GM18498 (cell line): ENCODE measurements at regions not wholly inside any gene's neighbourhood (a gene's known extent, or its start where the extent isn't known, plus 50 kb on each side); places are given as distances from the start of the nearest gene placed in this dataset.
"Not testable (repeated sequence)": the region's sequence is repeated elsewhere in the genome, so short reads cannot be mapped to it uniquely, and the experiment has no call there.

Experiments
- ATAC-seq: cut with Tn5 transposase; IDR thresholded peaks from one replicate; pipeline ENCODE4 v1.9.1; 2021; ENCODE audit warnings: mild to moderate bottlenecking, moderate library complexity; ENCODE audit not compliant: unreplicated experiment

DNA sequence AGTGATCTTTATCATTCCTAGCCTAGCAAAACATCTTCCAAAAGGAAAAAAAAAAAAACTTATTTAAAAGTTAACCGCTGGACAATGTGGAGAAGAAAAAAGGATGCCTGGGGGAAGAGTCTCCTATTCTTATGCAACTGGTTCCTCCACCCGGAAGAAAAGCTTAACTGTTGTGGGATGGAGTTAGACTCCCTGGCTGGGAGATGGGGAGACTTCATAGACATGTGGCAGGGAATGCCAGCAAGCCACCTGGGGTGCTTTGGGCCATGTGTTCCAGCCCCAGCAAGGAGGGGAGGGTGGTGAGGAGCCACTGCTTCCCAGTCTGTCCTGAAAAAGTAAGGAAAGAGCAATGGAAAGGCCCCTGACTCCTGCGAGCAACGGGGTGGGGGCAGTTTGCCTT, 119.4 kb upstream of the SPIN4 start:
- ATAC-seq: no peak

DNA sequence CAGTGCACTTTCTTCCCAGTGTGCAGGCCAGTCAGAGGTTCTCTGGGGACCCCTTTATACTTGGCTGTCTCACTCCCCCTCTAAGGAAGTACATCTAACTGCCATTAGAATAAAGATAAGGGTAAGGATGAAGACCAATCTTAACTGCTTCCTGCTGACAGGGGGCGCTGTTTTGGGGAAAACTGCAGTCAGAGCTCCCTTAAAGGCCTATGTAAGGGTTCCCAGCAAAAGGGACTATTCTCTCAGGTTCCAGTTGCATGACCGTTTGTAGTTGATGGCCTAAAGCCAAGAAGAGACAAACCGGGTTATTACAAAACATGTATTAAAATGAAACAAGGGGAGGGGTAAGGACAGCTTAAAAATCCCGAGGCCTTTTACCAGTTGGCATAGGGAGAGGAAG, 115.6 kb upstream of the SPIN4 start:
- no peak for ATAC-seq

DNA sequence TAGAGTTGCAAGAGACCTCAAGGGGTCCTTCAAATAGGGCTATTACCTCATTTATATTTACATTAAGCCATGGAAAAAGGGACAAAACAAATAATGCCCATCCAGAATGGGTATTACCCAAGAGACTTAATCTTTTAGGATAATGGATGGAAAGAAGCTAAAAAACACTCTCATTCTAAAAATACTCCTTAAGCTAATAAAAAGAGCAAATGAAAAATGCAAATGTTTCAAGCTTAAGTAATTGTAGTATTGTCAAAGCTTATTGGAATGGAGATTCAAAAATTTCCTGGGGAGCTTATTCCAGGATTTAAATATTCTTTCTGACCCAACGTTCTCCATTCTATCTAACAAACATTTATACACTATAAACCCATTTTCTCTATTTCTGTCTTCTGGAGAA, 107.8 kb upstream of the SPIN4 start:
- ATAC-seq: no peak

DNA sequence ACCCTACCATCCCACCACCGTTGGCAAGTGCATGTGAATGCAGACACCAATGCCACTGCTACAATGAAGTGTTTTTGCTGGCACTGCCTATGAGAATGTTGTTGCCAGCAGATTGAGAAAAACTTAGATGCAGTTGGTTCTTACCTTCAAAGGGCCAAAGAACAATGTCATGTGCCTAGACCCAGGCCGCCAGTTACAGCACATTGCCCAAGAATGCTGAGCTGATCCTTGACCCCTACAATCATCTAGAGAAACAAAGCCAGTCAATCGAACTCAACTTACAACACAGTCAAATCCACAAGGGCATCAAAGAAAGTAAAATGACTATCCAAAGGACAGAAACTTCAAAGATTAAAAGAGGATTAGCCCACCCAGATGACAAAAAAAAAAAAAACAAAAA, 102.4 kb upstream of the SPIN4 start:
- no peak for ATAC-seq

DNA sequence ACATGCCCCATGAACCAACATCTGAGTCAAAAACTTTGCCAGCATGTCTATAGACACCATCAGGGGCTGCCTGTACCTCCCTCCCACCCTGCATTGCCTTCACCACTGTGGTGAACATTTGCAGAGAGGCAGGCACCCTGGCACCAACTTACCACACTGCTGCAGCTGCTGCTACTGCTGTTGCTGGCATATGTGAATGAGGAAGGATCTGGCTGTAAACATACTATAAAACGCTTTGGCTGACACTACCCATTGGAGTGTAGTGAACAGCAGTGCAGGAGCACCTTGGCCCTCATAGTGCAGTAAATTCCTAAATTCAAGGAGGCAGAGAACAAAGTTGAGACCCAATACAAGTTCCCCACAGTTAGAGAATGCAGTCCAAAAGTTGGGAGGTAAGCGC, 90.6 kb upstream of the SPIN4 start:
- ATAC-seq: no peak

DNA sequence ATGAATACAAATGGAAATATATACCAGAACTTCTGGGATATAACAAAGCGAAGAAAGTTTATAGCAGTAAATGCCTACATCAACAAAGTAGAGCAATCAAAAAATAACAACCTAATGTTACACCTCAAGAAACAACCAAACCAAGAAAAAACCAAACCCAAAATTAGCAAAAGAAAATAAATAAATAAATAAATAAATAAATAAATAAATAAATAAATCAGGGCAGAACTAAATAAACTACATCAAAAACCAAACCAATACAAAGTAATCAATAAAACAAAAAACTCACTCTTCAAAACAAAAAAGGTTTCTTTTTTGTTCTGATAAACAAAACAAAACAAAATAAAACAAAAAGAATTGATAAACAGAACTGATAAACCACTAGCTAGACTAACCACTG, 88.4 kb upstream of the SPIN4 start:
- no peak for ATAC-seq

DNA sequence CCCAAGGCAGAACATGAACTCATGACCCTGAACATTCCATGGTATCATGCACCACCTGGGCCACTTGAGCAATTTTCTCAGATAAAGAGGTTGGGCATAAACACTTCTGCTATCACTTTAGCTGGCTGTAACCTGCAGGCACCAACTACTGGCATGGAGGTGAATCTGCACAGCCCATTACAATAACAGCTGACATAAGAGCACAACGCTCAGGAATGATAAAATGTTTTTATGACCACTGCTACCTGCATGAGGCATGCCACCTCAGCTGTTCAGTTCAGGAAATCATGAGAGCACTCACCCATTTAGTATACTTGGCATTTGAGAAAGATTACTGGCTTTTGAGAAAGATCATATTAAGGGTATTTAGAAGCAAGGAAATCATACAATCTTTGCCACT, 85.7 kb upstream of the SPIN4 start:
- ATAC-seq: no peak

DNA sequence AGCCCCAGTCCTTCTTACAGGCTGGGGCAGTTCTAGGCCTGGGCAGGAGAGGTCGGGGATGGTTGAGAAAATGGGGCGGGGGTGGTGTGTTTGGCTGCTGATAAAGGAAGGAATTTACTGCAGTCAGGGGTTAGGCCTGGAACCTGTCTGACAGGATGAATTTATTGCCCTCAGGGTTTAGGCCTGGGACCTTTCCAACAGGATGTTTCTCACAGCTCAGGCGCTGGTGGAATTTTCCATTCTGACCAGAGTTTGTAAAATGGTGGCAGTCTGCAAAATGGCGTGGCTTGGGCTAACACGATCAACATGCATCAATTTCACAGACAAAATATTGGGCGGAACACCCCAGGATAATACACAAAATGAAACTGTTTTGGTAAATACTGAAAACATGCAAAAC, 83.5 kb upstream of the SPIN4 start:
- ATAC-seq: no peak

DNA sequence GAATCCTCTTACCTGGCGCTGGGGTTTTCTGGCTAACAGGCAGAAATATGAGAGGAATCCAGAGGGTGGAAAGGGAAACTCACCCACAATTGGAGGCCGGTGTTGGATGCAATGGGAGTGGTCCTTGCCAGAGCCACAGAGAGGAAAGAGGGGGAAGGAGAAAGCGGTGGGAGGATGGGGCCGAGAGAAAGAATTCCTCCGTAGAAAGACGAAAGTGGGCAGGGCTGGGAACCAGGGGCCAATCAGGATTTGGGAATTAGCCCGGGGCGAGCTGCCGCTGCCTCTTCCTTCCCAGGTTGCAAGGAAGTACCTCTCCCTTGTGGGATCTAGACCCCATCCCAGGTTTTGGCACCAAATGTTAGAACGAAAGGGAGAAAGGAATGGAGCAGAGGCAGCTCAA, 83.1 kb upstream of the SPIN4 start:
- ATAC-seq: no peak

DNA sequence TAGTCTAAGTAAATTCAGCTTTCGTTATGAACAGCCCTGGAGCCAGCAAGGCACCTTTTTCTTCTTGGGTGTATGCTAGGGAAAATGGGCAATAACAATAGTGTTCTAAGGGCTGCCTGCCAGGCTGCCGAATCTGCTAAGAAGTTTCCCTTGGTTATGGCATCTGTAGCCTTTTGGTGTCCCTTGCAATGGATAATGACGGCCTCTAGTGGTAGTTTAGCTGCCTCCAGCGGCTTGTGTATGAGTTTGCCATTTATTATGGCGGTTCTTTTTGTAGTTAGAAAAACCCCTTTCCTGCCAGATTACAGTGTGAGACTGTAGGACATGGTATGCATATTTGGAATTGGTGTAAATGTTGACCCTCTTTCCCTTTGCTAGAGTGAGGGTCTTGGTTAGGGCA, 78.9 kb upstream of the SPIN4 start:
- no peak for ATAC-seq

DNA sequence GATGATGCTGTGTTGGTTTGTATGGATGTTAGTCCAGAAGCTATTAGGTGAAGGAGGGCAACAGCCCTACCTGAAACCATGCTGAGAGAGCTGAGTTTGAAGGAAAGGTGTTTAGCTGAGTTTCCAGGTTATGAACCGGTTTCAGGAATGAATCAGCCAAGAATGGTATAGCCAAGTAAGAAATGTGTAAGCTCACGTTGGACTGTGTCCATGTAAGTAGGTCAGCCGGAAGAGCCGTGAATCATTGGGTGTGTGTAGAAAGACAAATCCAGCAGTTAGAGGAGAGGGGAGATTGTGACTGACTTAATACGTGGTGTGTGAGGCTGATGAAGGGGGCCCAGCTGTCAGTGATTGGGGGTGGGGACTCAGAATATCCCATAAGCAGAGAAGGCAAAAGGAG, 77.2 kb upstream of the SPIN4 start:
- no peak for ATAC-seq

DNA sequence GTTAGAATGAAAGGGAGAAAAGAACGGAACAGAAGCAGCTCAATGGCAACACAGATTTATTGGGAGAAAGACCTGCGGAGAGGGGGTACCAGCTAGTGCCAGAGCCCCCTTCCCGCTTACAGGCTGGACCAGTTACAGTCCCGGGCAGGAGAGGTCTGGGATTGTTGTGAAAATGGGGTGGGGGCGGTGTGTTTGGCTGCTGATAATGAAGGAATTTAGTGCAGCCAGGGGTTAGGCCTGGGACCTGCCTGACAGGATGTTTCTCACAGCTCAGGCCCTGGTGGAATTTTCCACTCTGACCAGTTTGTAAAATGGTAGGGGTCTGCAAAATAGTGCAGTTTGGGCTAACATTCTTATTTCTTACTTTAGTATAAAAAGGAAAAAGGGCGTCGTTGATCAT, 75.4 kb upstream of the SPIN4 start:
- no peak for ATAC-seq

DNA sequence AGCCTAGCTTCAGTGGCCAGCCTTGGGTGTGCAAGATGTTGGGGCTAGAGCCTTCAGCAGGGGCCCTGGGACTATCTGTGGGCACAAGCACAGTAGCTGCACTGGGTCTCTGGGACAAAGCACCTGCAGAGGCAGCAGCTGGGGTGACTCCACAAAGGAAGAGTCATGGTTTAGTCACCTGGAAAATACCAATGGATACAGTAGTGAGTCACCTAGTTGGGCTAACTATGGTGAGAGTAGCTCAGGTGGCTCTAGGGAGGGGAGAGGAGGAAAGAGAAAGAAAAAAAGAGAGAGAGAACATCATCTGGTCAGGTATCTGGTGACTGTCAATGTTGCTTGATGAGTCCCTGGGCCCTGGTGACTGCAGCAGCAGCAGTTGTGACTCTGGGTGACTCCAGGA, 72.9 kb upstream of the SPIN4 start:
- ATAC-seq: no peak

DNA sequence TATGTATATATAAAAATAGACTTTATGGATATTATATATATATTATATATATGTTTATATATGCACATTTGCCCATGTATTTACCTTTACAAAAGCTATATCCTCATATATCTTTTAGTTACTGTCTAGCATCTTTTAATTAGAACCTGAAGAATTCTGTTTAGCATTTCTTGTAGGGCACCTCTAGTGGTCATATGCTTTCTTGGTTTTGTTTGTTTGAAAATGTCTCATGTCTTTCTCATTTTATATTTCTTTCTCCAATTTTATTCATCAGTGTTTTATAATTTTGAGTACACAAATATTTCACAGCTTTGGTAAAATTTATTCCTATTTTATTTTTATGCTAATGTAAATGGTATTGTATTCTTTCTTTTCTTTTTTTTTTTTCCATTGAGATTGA, 70.3 kb upstream of the SPIN4 start:
- ATAC-seq: no peak

DNA sequence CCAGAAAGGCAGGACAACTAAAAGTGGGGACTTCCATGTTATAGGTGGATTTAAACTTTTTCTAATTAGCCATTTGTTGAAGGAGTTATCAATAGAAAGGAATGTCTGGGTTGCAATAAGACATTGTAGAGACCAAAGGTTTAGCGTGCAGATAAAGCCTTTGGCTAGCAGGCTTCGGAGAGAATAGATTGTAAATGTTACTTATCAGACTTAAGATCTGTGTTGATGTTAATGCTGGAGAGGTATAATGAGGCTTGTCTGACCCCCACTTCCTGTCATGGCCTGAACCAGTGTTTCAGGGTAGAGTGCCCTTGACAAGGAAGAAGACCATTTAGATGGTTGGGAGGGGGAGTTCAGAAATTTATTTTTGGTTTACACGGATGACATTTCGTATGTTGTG, 67.1 kb upstream of the SPIN4 start:
- no peak for ATAC-seq

DNA sequence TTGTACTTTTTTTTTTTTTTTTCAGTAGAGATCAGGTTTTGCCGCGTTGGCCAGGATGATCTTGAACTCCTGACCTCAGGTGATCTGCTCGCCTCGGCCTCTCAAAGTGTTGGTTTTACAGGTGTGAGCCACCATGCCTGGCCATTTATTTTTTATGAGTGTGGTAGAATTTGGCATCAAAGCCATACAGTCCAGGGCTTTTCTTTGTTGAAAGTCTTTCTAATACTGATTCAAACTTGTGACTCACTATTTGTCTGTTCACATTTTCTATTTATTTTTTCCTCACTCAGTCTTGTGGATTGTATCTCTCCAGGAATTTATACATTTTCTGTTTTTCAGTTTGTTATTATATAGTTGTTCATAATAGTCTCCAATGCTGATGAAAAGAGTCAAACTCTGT, 66.5 kb upstream of the SPIN4 start:
- no peak for ATAC-seq

DNA sequence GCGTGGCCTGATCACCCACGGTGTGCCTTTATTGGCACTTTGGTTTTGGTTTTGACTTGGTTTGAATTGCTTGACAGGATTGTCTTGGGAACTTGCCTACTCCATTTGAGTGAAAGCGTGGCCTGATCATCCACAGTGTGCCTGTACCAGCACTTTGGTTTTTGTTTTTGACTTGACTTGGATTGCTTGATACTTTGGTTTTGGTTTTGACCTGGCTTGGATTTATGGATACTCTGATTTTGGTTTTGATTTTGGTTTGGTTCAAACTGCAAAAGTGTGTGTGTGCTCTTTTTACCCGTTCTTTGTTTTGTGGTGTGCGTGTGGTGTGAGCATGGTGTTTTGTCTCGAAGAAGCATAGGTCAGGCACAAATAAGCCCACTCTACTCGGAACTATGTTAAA, 58.8 kb upstream of the SPIN4 start:
- ATAC-seq: not testable (repeated sequence)

DNA sequence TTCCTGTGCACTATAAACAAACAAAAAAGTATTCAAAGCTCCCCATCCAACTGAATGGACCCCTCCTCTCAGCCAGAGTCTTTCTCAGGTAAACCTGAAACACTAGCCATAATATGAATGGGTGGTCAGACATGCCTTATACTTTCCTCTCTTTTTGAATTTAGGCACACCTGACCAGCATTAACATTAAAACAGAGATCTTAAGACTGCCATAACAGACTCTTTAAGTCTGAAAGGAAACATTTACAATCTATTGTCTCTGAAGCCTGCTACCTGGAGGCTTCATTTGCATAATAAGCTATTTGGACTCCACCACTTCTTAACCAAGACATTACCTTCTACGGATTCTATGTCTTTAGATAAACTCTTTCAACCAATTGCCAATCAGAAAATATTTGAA, 56.9 kb upstream of the SPIN4 start:
- no peak for ATAC-seq

DNA sequence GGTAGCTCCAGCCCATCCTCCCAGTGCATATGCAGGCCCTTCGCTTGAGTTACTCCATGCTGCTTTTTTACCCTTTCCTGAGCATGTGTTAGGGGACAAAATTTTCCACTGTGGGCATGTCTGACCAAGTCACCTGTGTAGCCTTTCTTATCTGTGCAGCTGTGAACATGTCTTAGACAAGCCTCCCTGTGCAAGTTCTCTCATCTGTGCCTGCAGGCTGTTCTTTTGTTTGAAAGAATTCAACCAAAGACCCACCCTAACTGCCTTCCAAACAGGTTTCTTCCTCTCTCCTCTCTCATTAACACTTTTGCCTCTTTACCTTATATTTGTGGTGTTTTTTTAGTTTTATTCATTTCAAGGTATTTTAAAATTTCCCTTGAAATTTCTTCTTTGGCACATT, 53.2 kb upstream of the SPIN4 start:
- no peak for ATAC-seq

DNA sequence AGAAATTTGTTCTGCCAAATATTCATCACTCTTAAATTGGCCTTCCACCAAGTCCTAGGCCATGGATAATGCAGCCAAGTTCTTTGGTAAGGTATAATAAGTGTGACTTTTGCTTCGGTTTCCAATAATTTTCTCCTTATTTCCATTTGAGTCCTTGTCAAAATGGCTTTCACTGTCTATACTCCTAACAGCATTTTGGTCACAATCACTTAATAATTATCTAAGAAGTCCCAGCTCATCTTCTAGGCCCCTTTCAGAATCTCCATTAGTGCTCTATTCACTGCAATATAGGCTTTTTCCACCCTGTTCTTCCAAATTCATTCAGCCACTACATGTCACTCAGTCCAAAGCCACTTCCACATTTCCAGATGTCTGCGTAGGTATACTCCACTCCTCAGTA, 51.0 kb upstream of the SPIN4 start:
- no peak for ATAC-seq
